ENCODE measurements at regions not wholly inside any gene's neighbourhood (a gene's known extent, or its start where the extent isn't known, plus 50 kb on each side); places are given as distances from the start of the nearest gene placed in this dataset.
A peak's percentile ranks its signal among the peaks of the same experiment; 100 is the strongest.

GRCh38 chr5:84480873-84481637 is 96.4 kb upstream of the EDIL3 start:
- Histone ChIP-seq H2BK20ac (ENCODE audit: low read depth, low read length, poor library complexity, severe bottlenecking) (no peak overlapping the region), H3K4ac (ENCODE audit: low read depth, low read length) (no peak overlapping the region), H3K23ac (ENCODE audit: insufficient read length, low read depth, low read length) (no peak overlapping the region), H3K79me1 (ENCODE audit: insufficient read depth, low read depth, low read length, poor library complexity, severe bottlenecking) (no peaks in the 10 kb centered on the region), H3K4me2 (ENCODE audit: insufficient read depth, insufficient read length, low read length) (peak overlapping the region; percentile 41), H4K8ac (replicated peaks; ENCODE audit: insufficient read length, low read depth, low read length) (no peak overlapping the region), H2AK5ac (ENCODE audit: insufficient read length, low read length) (no peak overlapping the region), H3K27ac (ENCODE audit: insufficient read length, low read depth, low read length) (peak overlapping the region; percentile 68), H2BK5ac (ENCODE audit: insufficient read length, low read length) (no peak overlapping the region), H3K4me1 (ENCODE audit: insufficient read depth, low read length) (peaks cover 6% of the 10 kb centered on the region), H2AFZ (ENCODE audit: low read length) (no peak overlapping the region), H3K9ac (ENCODE audit: extremely low read depth, insufficient read length, low read length) (no peak overlapping the region), H3K56ac (ENCODE audit: insufficient read length, low read depth, low read length) (no peak overlapping the region), H2BK120ac (ENCODE audit: low read depth, low read length, poor library complexity, severe bottlenecking) (no peak overlapping the region), H3K14ac (ENCODE audit: insufficient read depth, low read length) (no peak overlapping the region), H4K91ac (ENCODE audit: insufficient read length, low read depth, low read length) (no peak overlapping the region), H3K9me3 (ENCODE audit: control insufficient read depth, low read depth, low read length) (no peaks in the 10 kb centered on the region), H3K79me2 (ENCODE audit: insufficient read depth, low read length) (no peaks in the 10 kb centered on the region), H3K23me2 (ENCODE audit: insufficient read length, low read depth, low read length, poor library complexity, severe bottlenecking) (no peaks in the 10 kb centered on the region), H3K27me3 (ENCODE audit: insufficient read depth, low read length) (no peaks in the 10 kb centered on the region), H3T11ph (ENCODE audit: low read length) (no peak overlapping the region), H2BK12ac (ENCODE audit: insufficient read length, low read depth, low read length) (no peak overlapping the region), H3K18ac (ENCODE audit: insufficient read length, low read depth, low read length) (no peak overlapping the region), H4K5ac (ENCODE audit: insufficient read length, low read depth, low read length) (no peak overlapping the region), H4K20me1 (ENCODE audit: control insufficient read depth, insufficient read depth, insufficient read length) (no peaks in the 10 kb centered on the region), H2BK15ac (ENCODE audit: low read depth, low read length) (no peak overlapping the region)
- Mint-ChIP-seq H3K4me1 (peaks cover 59 to 64% of the 10 kb centered on the region in 2 experiments), H3K27ac (peak overlapping the region; percentile 55 to 99 (median 96)), H3K4me3 (peak overlapping the region; percentile 7 to 19; a peak in 3 of 5 replicates), H3K9me3 (peaks cover 5 to 7% of the 10 kb centered on the region in 2 experiments; a peak in 2 of 5 replicates), H3K36me3 (ENCODE audit: insufficient read depth in 1 of 3, low read depth in 3 of 3) (peaks cover 4 to 17% (median 6%) of the 10 kb centered on the region in 3 experiments; a peak in 5 of 7 replicates), H3K27me3 (ENCODE audit: low read depth) (no peaks in the 10 kb centered on the region)
- WGBS (ENCODE audit: extremely low coverage, insufficient read length, low lambda C conversion rate) = no CpG with 5 or more reads among the region's 5 CpGs
- DNase-seq = peak; percentile 29
- no peak for TF ChIP-seq CTCF (conservative IDR thresholded peaks at IDR 0.05)
